GM23338 (cell line): ENCODE measurements at regions not wholly inside any gene's neighbourhood (a gene's known extent, or its start where the extent isn't known, plus 50 kb on each side); places are given as distances from the start of the nearest gene placed in this dataset.

Source experiments
- ATAC-seq: fragments of 200-7000 bp; cut with Tn5 transposase; 3 replicates; pipeline ENCODE4 v1.9.1; 2020
- DNase-seq: peaks from one replicate; pipeline ENCODE4 v3.0.0-alpha.2; 2015; ENCODE audit warnings: low spot score
- H2AFZ ChIP-seq: fragments of 200-600 bp; sonication (generic); 2 replicates; pipeline ENCODE4 v1.8.0; 2016; ENCODE audit warnings: antibody characterized with exemption, mild to moderate bottlenecking, moderate library complexity
- H3F3A ChIP-seq: fragments of 200-600 bp; sonication (generic); replicated peaks from 2 replicates; pipeline ENCODE4 v1.8.0; 2017; ENCODE audit warnings: antibody characterized with exemption, mixed run types, low read depth
- H3K27ac ChIP-seq: fragments of 200-600 bp; sonication (generic); 2 replicates; pipeline ENCODE4 v1.6.1; 2016; ENCODE audit warnings: low read depth
- H3K27me3 ChIP-seq: fragments of 200-600 bp; sonication (generic); 2 replicates; pipeline ENCODE4 v1.8.0; 2016; ENCODE audit warnings: mild to moderate bottlenecking, mixed run types, moderate library complexity; ENCODE audit not compliant: insufficient read depth
- H3K36me3 ChIP-seq: fragments of 200-600 bp; sonication (generic); 2 replicates; pipeline ENCODE4 v1.8.0; 2016; ENCODE audit warnings: mild to moderate bottlenecking; ENCODE audit not compliant: insufficient read depth
- H3K4me1 ChIP-seq: fragments of 200-600 bp; sonication (generic); 2 replicates; pipeline ENCODE4 v1.8.0; 2016; ENCODE audit warnings: mild to moderate bottlenecking, moderate library complexity; ENCODE audit not compliant: insufficient read depth
- H3K4me2 ChIP-seq: fragments of 200-600 bp; sonication (generic); 2 replicates; pipeline ENCODE4 v1.7.1; 2017; ENCODE audit warnings: mixed run types
- H3K4me3 ChIP-seq: fragments of 200-600 bp; sonication (generic); 2 replicates; pipeline ENCODE4 v1.6.1; 2016; ENCODE audit warnings: mixed run types
- H3K79me2 ChIP-seq: fragments of 200-600 bp; sonication (generic); replicated peaks from 2 replicates; pipeline ENCODE4 v1.8.0; 2017; ENCODE audit warnings: mild to moderate bottlenecking; ENCODE audit not compliant: insufficient read depth
- H3K9me2 ChIP-seq: fragments of 200-600 bp; sonication (generic); 2 replicates; pipeline ENCODE4 v1.8.0; 2017; ENCODE audit not compliant: insufficient read depth
- H4K20me1 ChIP-seq: fragments of 200-600 bp; sonication (generic); replicated peaks from 2 replicates; pipeline ENCODE4 v1.8.0; 2017; ENCODE audit warnings: mild to moderate bottlenecking; ENCODE audit not compliant: insufficient read depth
- H3K27ac Mint-ChIP-seq: 2 replicates; pipeline ENCODE4 v1.8.0; 2020; ENCODE audit warnings: inconsistent platforms, mild to moderate bottlenecking, moderate library complexity, mixed read lengths
- H3K27me3 Mint-ChIP-seq: 3 replicates; pipeline ENCODE4 v1.8.0; 2022; ENCODE audit warnings: low read depth, mild to moderate bottlenecking, moderate library complexity, mixed read lengths, inconsistent platforms; ENCODE audit not compliant: insufficient read depth, poor library complexity
- H3K36me3 Mint-ChIP-seq: 3 replicates; pipeline ENCODE4 v1.8.0; 2021; ENCODE audit warnings: low read depth, mild to moderate bottlenecking, inconsistent platforms, moderate library complexity, mixed read lengths
- H3K4me1 Mint-ChIP-seq: 3 replicates; pipeline ENCODE4 v1.8.0; 2020; ENCODE audit warnings: mild to moderate bottlenecking, inconsistent platforms, mixed read lengths
- H3K4me3 Mint-ChIP-seq: 3 replicates; pipeline ENCODE4 v1.8.0; 2021; ENCODE audit warnings: moderate library complexity, mild to moderate bottlenecking, inconsistent platforms, mixed read lengths
- H3K9me3 Mint-ChIP-seq: 3 replicates; pipeline ENCODE4 v1.8.0; 2020; ENCODE audit warnings: moderate library complexity, mild to moderate bottlenecking, inconsistent platforms, mixed read lengths
- EZH2 ChIP-seq: fragments of 200-600 bp; sonication (generic); IDR thresholded peaks from one replicate; pipeline ENCODE4 v1.8.0; 2017; ENCODE audit warnings: antibody characterized with exemption, mild to moderate bottlenecking, low read depth; ENCODE audit not compliant: unreplicated experiment
- EZH2phosphoT487 ChIP-seq: fragments of 200-600 bp; sonication (generic); IDR thresholded peaks from one replicate; pipeline ENCODE4 v1.8.1; 2018; ENCODE audit warnings: antibody characterized with exemption; ENCODE audit not compliant: unreplicated experiment
- JUNB ChIP-seq: IDR thresholded peaks from one replicate; pipeline ENCODE4 v1.6.1; 2016; ENCODE audit warnings: antibody characterized with exemption; ENCODE audit not compliant: unreplicated experiment
- NANOG ChIP-seq: IDR thresholded peaks from 2 replicates; pipeline ENCODE4 v1.6.1; 2016; ENCODE audit warnings: antibody characterized with exemption, borderline replicate concordance
- REST ChIP-seq: IDR thresholded peaks from one replicate; pipeline ENCODE4 v1.6.1; 2018; ENCODE audit warnings: antibody characterized with exemption; ENCODE audit not compliant: unreplicated experiment
- STAT1 ChIP-seq: IDR thresholded peaks from one replicate; pipeline ENCODE4 v1.6.1; 2016; ENCODE audit warnings: antibody characterized with exemption; ENCODE audit not compliant: unreplicated experiment
- ZNF114 ChIP-seq: fragments of 250-450 bp; sonication (Bioruptor Pico); IDR thresholded peaks from 2 replicates; pipeline ENCODE4 v1.5.0; 2020; ENCODE audit warnings: mild to moderate bottlenecking, moderate library complexity
- TF ChIP-seq, protein P1 (sequence below): fragments of 250-450 bp; sonication (Bioruptor Pico); IDR thresholded peaks from 2 replicates; pipeline ENCODE4 v1.5.0; 2020; ENCODE audit warnings: mild to moderate bottlenecking, moderate library complexity

- TF ChIP-seq, protein P1, sequence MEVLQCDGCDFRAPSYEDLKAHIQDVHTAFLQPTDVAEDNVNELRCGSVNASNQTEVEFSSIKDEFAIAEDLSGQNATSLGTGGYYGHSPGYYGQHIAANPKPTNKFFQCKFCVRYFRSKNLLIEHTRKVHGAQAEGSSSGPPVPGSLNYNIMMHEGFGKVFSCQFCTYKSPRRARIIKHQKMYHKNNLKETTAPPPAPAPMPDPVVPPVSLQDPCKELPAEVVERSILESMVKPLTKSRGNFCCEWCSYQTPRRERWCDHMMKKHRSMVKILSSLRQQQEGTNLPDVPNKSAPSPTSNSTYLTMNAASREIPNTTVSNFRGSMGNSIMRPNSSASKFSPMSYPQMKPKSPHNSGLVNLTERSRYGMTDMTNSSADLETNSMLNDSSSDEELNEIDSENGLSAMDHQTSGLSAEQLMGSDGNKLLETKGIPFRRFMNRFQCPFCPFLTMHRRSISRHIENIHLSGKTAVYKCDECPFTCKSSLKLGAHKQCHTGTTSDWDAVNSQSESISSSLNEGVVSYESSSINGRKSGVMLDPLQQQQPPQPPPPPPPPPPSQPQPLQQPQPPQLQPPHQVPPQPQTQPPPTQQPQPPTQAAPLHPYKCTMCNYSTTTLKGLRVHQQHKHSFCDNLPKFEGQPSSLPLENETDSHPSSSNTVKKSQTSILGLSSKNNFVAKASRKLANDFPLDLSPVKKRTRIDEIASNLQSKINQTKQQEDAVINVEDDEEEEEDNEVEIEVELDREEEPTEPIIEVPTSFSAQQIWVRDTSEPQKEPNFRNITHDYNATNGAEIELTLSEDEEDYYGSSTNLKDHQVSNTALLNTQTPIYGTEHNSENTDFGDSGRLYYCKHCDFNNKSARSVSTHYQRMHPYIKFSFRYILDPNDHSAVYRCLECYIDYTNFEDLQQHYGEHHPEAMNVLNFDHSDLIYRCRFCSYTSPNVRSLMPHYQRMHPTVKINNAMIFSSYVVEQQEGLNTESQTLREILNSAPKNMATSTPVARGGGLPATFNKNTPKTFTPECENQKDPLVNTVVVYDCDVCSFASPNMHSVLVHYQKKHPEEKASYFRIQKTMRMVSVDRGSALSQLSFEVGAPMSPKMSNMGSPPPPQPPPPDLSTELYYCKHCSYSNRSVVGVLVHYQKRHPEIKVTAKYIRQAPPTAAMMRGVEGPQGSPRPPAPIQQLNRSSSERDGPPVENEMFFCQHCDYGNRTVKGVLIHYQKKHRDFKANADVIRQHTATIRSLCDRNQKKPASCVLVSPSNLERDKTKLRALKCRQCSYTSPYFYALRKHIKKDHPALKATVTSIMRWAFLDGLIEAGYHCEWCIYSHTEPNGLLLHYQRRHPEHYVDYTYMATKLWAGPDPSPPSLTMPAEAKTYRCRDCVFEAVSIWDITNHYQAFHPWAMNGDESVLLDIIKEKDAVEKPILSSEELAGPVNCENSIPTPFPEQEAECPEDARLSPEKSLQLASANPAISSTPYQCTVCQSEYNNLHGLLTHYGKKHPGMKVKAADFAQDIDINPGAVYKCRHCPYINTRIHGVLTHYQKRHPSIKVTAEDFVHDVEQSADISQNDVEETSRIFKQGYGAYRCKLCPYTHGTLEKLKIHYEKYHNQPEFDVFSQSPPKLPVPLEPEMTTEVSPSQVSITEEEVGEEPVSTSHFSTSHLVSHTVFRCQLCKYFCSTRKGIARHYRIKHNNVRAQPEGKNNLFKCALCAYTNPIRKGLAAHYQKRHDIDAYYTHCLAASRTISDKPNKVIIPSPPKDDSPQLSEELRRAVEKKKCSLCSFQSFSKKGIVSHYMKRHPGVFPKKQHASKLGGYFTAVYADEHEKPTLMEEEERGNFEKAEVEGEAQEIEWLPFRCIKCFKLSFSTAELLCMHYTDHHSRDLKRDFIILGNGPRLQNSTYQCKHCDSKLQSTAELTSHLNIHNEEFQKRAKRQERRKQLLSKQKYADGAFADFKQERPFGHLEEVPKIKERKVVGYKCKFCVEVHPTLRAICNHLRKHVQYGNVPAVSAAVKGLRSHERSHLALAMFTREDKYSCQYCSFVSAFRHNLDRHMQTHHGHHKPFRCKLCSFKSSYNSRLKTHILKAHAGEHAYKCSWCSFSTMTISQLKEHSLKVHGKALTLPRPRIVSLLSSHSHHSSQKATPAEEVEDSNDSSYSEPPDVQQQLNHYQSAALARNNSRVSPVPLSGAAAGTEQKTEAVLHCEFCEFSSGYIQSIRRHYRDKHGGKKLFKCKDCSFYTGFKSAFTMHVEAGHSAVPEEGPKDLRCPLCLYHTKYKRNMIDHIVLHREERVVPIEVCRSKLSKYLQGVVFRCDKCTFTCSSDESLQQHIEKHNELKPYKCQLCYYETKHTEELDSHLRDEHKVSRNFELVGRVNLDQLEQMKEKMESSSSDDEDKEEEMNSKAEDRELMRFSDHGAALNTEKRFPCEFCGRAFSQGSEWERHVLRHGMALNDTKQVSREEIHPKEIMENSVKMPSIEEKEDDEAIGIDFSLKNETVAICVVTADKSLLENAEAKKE (CRISPR knock-in tag), result no peak
- TF ChIP-seq NANOG, result no peak
- TF ChIP-seq ZNF114 (CRISPR knock-in tag), result no peak
- TF ChIP-seq EZH2phosphoT487, result no peak
- TF ChIP-seq EZH2, result no peak
These were observed 128.1 kb downstream of the AIPL1 start (continued) for GRCh38 chr17:6306820-6307219.

DNA sequence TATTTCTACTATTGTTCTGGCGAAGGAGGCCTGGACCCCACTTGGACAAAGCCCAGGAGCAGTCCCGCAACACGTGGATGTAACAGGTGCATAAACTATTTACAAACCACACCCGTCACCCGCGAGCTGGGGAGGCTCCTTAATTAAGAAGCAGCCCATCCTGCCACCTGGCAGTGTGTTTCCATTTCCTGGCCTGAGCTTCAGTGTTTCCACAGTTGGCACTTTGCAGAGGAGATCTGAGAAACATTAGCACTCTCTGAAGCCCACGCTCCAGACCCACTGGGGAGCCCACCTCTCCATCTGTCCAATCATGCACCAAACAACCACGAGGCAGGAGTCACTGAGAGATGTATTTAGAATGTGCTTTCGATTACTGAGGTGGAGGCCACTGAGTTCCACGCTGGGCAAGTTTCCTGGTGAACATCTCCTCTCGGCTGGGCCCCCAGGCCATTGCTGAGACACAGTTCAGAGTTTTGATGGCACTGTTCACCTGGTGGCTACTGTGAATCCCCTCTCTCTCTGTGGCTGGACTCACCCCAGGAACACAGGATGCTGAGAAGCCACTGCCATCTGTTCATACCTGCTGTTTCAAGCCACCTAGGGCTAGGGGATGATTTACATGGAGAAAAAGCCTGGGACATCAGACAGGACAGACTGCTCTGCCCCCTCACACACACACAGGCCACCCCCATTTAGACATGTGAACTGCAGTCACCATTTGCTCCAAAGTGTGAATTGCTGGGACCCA, 129.1 kb downstream of the AIPL1 start:
- Histone ChIP-seq H3K79me2 (no peaks in the 10 kb centered on the region), H3K9me2 (no peaks in the 10 kb centered on the region), H3K4me3 (no peak overlapping the region), H2AFZ (no peak overlapping the region), H3F3A (no peaks in the 10 kb centered on the region), H3K4me1 (no peaks in the 10 kb centered on the region), H3K27ac (no peak overlapping the region), H3K4me2 (no peak overlapping the region), H3K36me3 (no peaks in the 10 kb centered on the region), H3K27me3 (no peaks in the 10 kb centered on the region), H4K20me1 (no peaks in the 10 kb centered on the region)
- Mint-ChIP-seq H3K36me3 (no peaks in the 10 kb centered on the region), H3K4me1 (no peaks in the 10 kb centered on the region), H3K4me3 (no peak overlapping the region), H3K9me3 (no peaks in the 10 kb centered on the region), H3K27ac (no peak overlapping the region), H3K27me3 (peaks cover 2% of the 10 kb centered on the region)
- DNase-seq, result no peak
- no peak for TF ChIP-seq JUNB
- no peak for TF ChIP-seq STAT1
- no peak for TF ChIP-seq REST
- no peak for ATAC-seq
